ENCODE measurements at regions not wholly inside any gene's neighbourhood (a gene's known extent, or its start where the extent isn't known, plus 50 kb on each side); places are given as distances from the start of the nearest gene placed in this dataset.

DNA sequence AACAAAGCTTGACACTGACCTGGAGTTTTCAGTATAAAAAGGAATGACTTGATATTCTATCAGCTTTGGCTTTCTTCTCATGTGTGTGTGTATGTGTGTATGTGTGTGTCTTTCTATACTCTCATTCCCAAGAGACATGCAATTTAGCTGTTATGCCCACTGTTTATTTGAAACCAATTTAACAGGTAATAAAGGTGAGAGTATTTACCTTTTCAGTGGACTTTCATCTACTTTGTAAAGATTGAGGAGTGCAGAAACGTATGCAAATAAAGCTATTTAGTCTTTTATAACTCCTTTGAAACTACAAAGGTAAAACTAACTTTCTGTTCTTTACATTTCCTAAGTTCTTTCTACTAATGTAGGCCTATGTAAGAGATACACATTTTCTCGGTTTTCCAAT is 103.5 kb upstream of the HS3ST5 start:
- peaks cover 0 to 11% (median 2%) of the 10 kb centered on the region in 11 donors for H3K9me3 Mint-ChIP-seq
- no peak for ATAC-seq
- intact Hi-C loops (cut with micrococcal nuclease): no loop called here
- Histone ChIP-seq H3K4me1 (ENCODE audit: control insufficient read depth in 2 of 2, insufficient read depth in 2 of 2, low read length in 2 of 2) (no peaks in the 10 kb centered on the region), H3K36me3 (ENCODE audit: control insufficient read depth in 2 of 3, insufficient read depth in 3 of 3, low read length in 3 of 3) (no peaks in the 10 kb centered on the region), H3K4me3 (ENCODE audit: low read length) (no peak overlapping the region), H3K27me3 (ENCODE audit: control insufficient read depth in 2 of 2, insufficient read depth in 2 of 2, low read length in 2 of 2) (no peaks in the 10 kb centered on the region), H3K9me3 (ENCODE audit: control insufficient read depth in 2 of 3, low read length in 3 of 3) (no peaks in the 10 kb centered on the region), H3K27ac (ENCODE audit: low read depth, low read length) (no peak overlapping the region)
- ChIA-PET POLR2A (no interaction called here), CTCF (no interaction called here)
- no peak for DNase-seq
- no peaks in the 10 kb centered on the region for H3K27me3 Mint-ChIP-seq
- no peak overlapping the region for H3K27ac Mint-ChIP-seq
- H3K4me3 Mint-ChIP-seq: no peak overlapping the region
- H3K4me1 Mint-ChIP-seq: no peaks in the 10 kb centered on the region
- no peaks in the 10 kb centered on the region for H3K36me3 Mint-ChIP-seq

GRCh38 chr6:114445846-114446245 is 103.0 kb upstream of the HS3ST5 start:
- Histone ChIP-seq H3K9me3 (ENCODE audit: control insufficient read depth in 2 of 3, low read length in 3 of 3) (no peaks in the 10 kb centered on the region), H3K36me3 (ENCODE audit: control insufficient read depth in 2 of 3, insufficient read depth in 3 of 3, low read length in 3 of 3) (no peaks in the 10 kb centered on the region), H3K27ac (ENCODE audit: low read depth, low read length) (no peak overlapping the region), H3K4me1 (ENCODE audit: control insufficient read depth in 2 of 2, insufficient read depth in 2 of 2, low read length in 2 of 2) (no peaks in the 10 kb centered on the region), H3K27me3 (ENCODE audit: control insufficient read depth in 2 of 2, insufficient read depth in 2 of 2, low read length in 2 of 2) (no peaks in the 10 kb centered on the region), H3K4me3 (ENCODE audit: low read length) (no peak overlapping the region)
- ATAC-seq (no peak), DNase-seq (no peak)
- Mint-ChIP-seq H3K4me3 (no peak overlapping the region), H3K4me1 (no peaks in the 10 kb centered on the region), H3K27me3 (no peaks in the 10 kb centered on the region), H3K9me3 (peaks cover 0 to 11% (median 3%) of the 10 kb centered on the region in 11 donors), H3K36me3 (no peaks in the 10 kb centered on the region), H3K27ac (no peak overlapping the region)
- intact Hi-C loops (cut with micrococcal nuclease): no loop called here
- ChIA-PET CTCF (no interaction called here), POLR2A (no interaction called here)

DNA sequence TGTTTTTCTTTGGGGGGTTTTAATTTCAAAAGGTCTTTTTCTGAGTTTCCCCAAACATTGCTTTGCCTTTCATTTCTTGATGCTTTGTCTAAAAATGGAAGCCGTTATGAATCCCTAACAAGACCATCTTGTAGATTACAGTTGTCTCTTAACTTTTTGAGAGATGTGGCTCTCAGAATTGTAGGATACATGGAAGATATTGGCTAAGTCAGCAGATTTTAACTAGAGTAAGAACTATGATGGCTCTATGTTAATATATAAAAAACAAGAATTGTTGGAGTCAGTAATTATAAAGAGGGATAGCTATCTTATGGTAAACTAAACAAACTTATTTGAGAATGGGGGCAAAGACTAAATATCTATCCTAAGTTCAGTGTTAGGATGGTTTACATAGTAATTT is 96.6 kb upstream of the HS3ST5 start:
- no peaks in the 10 kb centered on the region for H3K4me1 Mint-ChIP-seq
- H3K9me3 Mint-ChIP-seq: peaks cover 0 to 6% (median 0%) of the 10 kb centered on the region in 11 donors
- no peak overlapping the region for H3K4me3 Mint-ChIP-seq
- Histone ChIP-seq H3K4me3 (ENCODE audit: low read length) (no peak overlapping the region), H3K9me3 (ENCODE audit: control insufficient read depth in 2 of 3, low read length in 3 of 3) (no peaks in the 10 kb centered on the region), H3K4me1 (ENCODE audit: control insufficient read depth in 2 of 2, insufficient read depth in 2 of 2, low read length in 2 of 2) (no peaks in the 10 kb centered on the region), H3K27me3 (ENCODE audit: control insufficient read depth in 2 of 2, insufficient read depth in 2 of 2, low read length in 2 of 2) (no peaks in the 10 kb centered on the region), H3K27ac (ENCODE audit: low read depth, low read length) (no peak overlapping the region), H3K36me3 (ENCODE audit: control insufficient read depth in 2 of 3, insufficient read depth in 3 of 3, low read length in 3 of 3) (no peaks in the 10 kb centered on the region)
- ATAC-seq: no peak
- POLR2A ChIA-PET: no interaction called here
- H3K27me3 Mint-ChIP-seq: no peaks in the 10 kb centered on the region
- intact Hi-C loops (cut with micrococcal nuclease): no loop called here
- CTCF ChIA-PET: no interaction called here
- H3K27ac Mint-ChIP-seq: no peak overlapping the region
- H3K36me3 Mint-ChIP-seq: no peaks in the 10 kb centered on the region
- no peak for DNase-seq

DNA sequence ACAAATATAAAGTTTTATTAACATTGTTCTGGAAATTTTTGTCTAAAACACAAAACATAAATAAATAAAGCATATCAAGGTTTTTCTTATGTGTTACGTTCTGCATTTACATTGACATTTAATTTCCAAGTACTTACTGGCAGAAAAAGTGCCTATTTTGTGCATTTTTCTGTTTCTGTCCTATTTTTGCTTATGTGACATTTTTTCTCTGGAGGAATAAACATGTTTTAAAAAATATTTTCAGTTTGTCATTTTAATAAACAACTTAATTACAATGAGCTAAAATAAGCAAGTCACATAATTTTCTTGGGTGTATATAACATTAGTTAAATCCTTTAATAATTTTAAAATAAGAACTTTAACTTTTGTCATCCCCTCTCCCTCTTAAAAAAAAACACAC is 94.4 kb upstream of the HS3ST5 start:
- DNase-seq (no peak), ATAC-seq (no peak)
- no peaks in the 10 kb centered on the region for H3K27me3 ChIP-seq (ENCODE audit: control insufficient read depth in 2 of 2, insufficient read depth in 2 of 2, low read length in 2 of 2)
- Mint-ChIP-seq H3K4me3 (no peak overlapping the region), H3K4me1 (no peaks in the 10 kb centered on the region), H3K27me3 (no peaks in the 10 kb centered on the region), H3K9me3 (peaks cover 0 to 6% (median 0%) of the 10 kb centered on the region in 11 donors), H3K36me3 (no peaks in the 10 kb centered on the region), H3K27ac (no peak overlapping the region)
- H3K4me3 ChIP-seq (ENCODE audit: low read length): no peak overlapping the region
- ChIA-PET POLR2A (no interaction called here), CTCF (no interaction called here)
- H3K9me3 ChIP-seq (ENCODE audit: control insufficient read depth in 2 of 3, low read length in 3 of 3): no peaks in the 10 kb centered on the region
- H3K36me3 ChIP-seq (ENCODE audit: control insufficient read depth in 2 of 3, insufficient read depth in 3 of 3, low read length in 3 of 3): no peaks in the 10 kb centered on the region
- no peak overlapping the region for H3K27ac ChIP-seq (ENCODE audit: low read depth, low read length)
- H3K4me1 ChIP-seq (ENCODE audit: control insufficient read depth in 2 of 2, insufficient read depth in 2 of 2, low read length in 2 of 2): no peaks in the 10 kb centered on the region
- intact Hi-C loops (cut with micrococcal nuclease): no loop called here

GRCh38 chr6:114436691-114437090 is 93.9 kb upstream of the HS3ST5 start:
- ATAC-seq (no peak), DNase-seq (no peak)
- Mint-ChIP-seq H3K4me3 (no peak overlapping the region), H3K27me3 (no peaks in the 10 kb centered on the region), H3K9me3 (peaks cover 0 to 6% (median 0%) of the 10 kb centered on the region in 11 donors), H3K36me3 (no peaks in the 10 kb centered on the region), H3K27ac (no peak overlapping the region), H3K4me1 (no peaks in the 10 kb centered on the region)
- no peaks in the 10 kb centered on the region for H3K4me1 ChIP-seq (ENCODE audit: control insufficient read depth in 2 of 2, insufficient read depth in 2 of 2, low read length in 2 of 2)
- POLR2A ChIA-PET: no interaction called here
- H3K27ac ChIP-seq (ENCODE audit: low read depth, low read length): no peak overlapping the region
- H3K9me3 ChIP-seq (ENCODE audit: control insufficient read depth in 2 of 3, low read length in 3 of 3): no peaks in the 10 kb centered on the region
- H3K27me3 ChIP-seq (ENCODE audit: control insufficient read depth in 2 of 2, insufficient read depth in 2 of 2, low read length in 2 of 2): no peaks in the 10 kb centered on the region
- no peak overlapping the region for H3K4me3 ChIP-seq (ENCODE audit: low read length)
- CTCF ChIA-PET: no interaction called here
- no peaks in the 10 kb centered on the region for H3K36me3 ChIP-seq (ENCODE audit: control insufficient read depth in 2 of 3, insufficient read depth in 3 of 3, low read length in 3 of 3)
- intact Hi-C loops (cut with micrococcal nuclease): no loop called here

- ChIA-PET CTCF (no interaction called here), POLR2A (no interaction called here)
- Histone ChIP-seq H3K4me3 (ENCODE audit: low read length) (no peak overlapping the region), H3K4me1 (ENCODE audit: control insufficient read depth in 2 of 2, insufficient read depth in 2 of 2, low read length in 2 of 2) (no peaks in the 10 kb centered on the region), H3K36me3 (ENCODE audit: control insufficient read depth in 2 of 3, insufficient read depth in 3 of 3, low read length in 3 of 3) (no peaks in the 10 kb centered on the region), H3K27ac (ENCODE audit: low read depth, low read length) (no peak overlapping the region), H3K27me3 (ENCODE audit: control insufficient read depth in 2 of 2, insufficient read depth in 2 of 2, low read length in 2 of 2) (no peaks in the 10 kb centered on the region), H3K9me3 (ENCODE audit: control insufficient read depth in 2 of 3, low read length in 3 of 3) (no peaks in the 10 kb centered on the region)
- Mint-ChIP-seq H3K4me1 (no peaks in the 10 kb centered on the region), H3K9me3 (peaks cover 0 to 5% (median 0%) of the 10 kb centered on the region in 11 donors), H3K36me3 (no peaks in the 10 kb centered on the region), H3K4me3 (no peak overlapping the region), H3K27ac (no peak overlapping the region), H3K27me3 (no peaks in the 10 kb centered on the region)
- DNase-seq (no peak), ATAC-seq (no peak)
- intact Hi-C loops (cut with micrococcal nuclease): no loop called here
Measured at GRCh38 chr6:114435985-114436384, 93.2 kb upstream of the HS3ST5 start.

- no peaks in the 10 kb centered on the region for H3K4me1 ChIP-seq (ENCODE audit: control insufficient read depth in 2 of 2, insufficient read depth in 2 of 2, low read length in 2 of 2)
- peaks cover 0 to under 1% (median 0%) of the 10 kb centered on the region in 7 donors for H3K4me1 Mint-ChIP-seq
- H3K4me3 ChIP-seq (ENCODE audit: low read length): no peak overlapping the region
- no peak overlapping the region for H3K27ac ChIP-seq (ENCODE audit: low read depth, low read length)
- DNase-seq (no peak), ATAC-seq (no peak)
- no peaks in the 10 kb centered on the region for H3K27me3 ChIP-seq (ENCODE audit: control insufficient read depth in 2 of 2, insufficient read depth in 2 of 2, low read length in 2 of 2)
- no peaks in the 10 kb centered on the region for H3K36me3 Mint-ChIP-seq
- peaks cover 0 to 5% (median 0%) of the 10 kb centered on the region in 5 donors for H3K27me3 Mint-ChIP-seq
- ChIA-PET CTCF (no interaction called here), POLR2A (no interaction called here)
- no peak overlapping the region for H3K27ac Mint-ChIP-seq
- intact Hi-C loops (cut with micrococcal nuclease): no loop called here
- H3K4me3 Mint-ChIP-seq: no peak overlapping the region
- no peaks in the 10 kb centered on the region for H3K9me3 ChIP-seq (ENCODE audit: control insufficient read depth in 2 of 3, low read length in 3 of 3)
- H3K36me3 ChIP-seq (ENCODE audit: control insufficient read depth in 2 of 3, insufficient read depth in 3 of 3, low read length in 3 of 3): no peaks in the 10 kb centered on the region
- peaks cover 0 to 4% (median 0%) of the 10 kb centered on the region in 11 donors for H3K9me3 Mint-ChIP-seq
Measured at GRCh38 chr6:114432400-114432799, 89.6 kb upstream of the HS3ST5 start.

Data from naive thymus-derived CD4-positive, alpha-beta T cell (primary cell).